Ascending aorta (tissue), 2 donors: ENCODE measurements at regions not wholly inside any gene's neighbourhood (a gene's known extent, or its start where the extent isn't known, plus 50 kb on each side); places are given as distances from the start of the nearest gene placed in this dataset.

ENCODE experiments used
- DNase-seq, 2 donors: peaks; one replicate each; pipeline ENCODE4 v3.0.0-alpha.2; 2019; ENCODE audit warnings: low spot score in 2 of 2
- H3K27ac ChIP-seq, 2 donors: fragments of 200-600 bp; sonication (generic); one replicate each; pipeline ENCODE4 v1.5.1; 2016 to 2017; ENCODE audit warnings: mild to moderate bottlenecking in 1 of 2
- H3K27me3 ChIP-seq: fragments of 200-600 bp; sonication (generic); one replicate; pipeline ENCODE4 v1.5.1; 2017
- H3K36me3 ChIP-seq, 2 donors: fragments of 200-600 bp; sonication (generic); one replicate each; pipeline ENCODE4 v1.5.1; 2016
- H3K4me1 ChIP-seq, 2 donors: fragments of 200-600 bp; sonication (generic); one replicate each; pipeline ENCODE4 v1.5.1; 2016 to 2017; ENCODE audit warnings: mild to moderate bottlenecking in 1 of 2
- H3K4me3 ChIP-seq, 2 donors: fragments of 200-600 bp; sonication (generic); one replicate each; pipeline ENCODE4 v1.5.1; 2016 to 2017; ENCODE audit warnings: mild to moderate bottlenecking in 1 of 2
- H3K9me3 ChIP-seq, 2 donors: fragments of 200-600 bp; sonication (generic); one replicate each; pipeline ENCODE4 v1.5.1; 2016
- intact Hi-C: fragments of 100-400 bp; cut with DNase I; formaldehyde crosslinking; loops from one replicate; pipeline ENCODE4 v1.15.1; 2023
- TF ChIP-seq, protein P1 (sequence below), 3 experiments: fragments of 200-600 bp in 2 of 3; fragments of 450-650 bp in 1 of 3; sonication (generic) in 2 of 3; IDR thresholded peaks; one replicate each; pipeline ENCODE4 v1.5.1; 2016 to 2019; ENCODE audit warnings: antibody characterized with exemption in 3 of 3, mild to moderate bottlenecking in 1 of 3, moderate library complexity in 1 of 3

DNA sequence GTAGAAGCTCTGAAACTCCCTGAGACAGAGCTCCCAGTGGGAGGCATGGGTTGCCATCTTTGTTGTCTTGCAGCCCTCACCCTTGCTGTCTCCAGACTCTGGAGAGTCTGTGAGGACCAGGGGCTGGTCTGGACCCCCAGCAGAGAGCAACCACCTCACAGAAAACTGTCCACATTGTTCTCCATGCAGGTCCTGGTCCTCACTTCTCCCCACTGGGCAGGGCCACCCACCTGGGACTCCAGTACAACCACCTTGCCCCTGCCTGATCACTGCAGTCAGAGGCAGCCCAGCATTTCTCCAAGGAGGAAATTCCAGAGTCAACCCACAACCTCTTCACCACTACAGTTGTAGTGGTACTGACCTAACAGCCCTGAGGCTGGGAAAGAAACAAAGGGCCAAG lies 285.6 kb upstream of the RPS23 start:
- H3K27ac ChIP-seq, result no peak overlapping the region
- no peak overlapping the region for H3K4me3 ChIP-seq
- H3K9me3 ChIP-seq, result peaks cover 0 to 4% of the 10 kb centered on the region in 2 donors
- intact Hi-C loops, result no loop called here
- H3K4me1 ChIP-seq, result peaks cover 0 to 12% of the 10 kb centered on the region in 2 donors
- no peaks in the 10 kb centered on the region for H3K36me3 ChIP-seq
- no peaks in the 10 kb centered on the region for H3K27me3 ChIP-seq
- DNase-seq, result no peak
- TF ChIP-seq, protein P1, sequence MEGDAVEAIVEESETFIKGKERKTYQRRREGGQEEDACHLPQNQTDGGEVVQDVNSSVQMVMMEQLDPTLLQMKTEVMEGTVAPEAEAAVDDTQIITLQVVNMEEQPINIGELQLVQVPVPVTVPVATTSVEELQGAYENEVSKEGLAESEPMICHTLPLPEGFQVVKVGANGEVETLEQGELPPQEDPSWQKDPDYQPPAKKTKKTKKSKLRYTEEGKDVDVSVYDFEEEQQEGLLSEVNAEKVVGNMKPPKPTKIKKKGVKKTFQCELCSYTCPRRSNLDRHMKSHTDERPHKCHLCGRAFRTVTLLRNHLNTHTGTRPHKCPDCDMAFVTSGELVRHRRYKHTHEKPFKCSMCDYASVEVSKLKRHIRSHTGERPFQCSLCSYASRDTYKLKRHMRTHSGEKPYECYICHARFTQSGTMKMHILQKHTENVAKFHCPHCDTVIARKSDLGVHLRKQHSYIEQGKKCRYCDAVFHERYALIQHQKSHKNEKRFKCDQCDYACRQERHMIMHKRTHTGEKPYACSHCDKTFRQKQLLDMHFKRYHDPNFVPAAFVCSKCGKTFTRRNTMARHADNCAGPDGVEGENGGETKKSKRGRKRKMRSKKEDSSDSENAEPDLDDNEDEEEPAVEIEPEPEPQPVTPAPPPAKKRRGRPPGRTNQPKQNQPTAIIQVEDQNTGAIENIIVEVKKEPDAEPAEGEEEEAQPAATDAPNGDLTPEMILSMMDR (IDR thresholded peaks at IDR 0.05), result no peak

DNA sequence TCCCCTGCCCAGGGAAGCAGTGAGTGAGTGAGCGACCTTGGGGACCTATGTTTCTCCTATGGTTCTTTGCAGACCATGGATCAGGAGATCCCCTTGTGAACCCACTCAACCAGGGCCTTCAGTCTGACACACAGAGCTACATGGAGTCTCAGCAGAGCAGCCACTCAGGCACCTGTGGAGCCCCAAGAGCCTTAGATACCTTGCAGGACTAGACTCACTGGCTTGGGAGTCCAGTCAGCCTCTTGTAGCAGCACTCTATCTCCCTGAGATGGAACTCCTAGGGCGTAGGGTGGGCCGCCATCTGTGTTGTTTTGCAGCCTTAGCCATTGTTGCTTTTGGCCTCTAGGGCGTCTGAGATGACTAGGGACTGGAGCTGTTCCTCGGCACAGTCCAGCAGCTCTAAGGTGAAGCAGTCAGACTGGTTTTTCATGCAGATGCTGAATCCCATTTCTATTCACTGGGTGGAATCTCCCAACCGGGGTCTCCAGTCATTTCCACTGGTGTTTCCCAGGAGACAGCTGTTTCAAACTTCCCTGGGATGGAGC lies 284.6 kb upstream of the RPS23 start:
- intact Hi-C loops, result no loop called here
- Histone ChIP-seq H3K36me3 (no peaks in the 10 kb centered on the region), H3K4me3 (no peak overlapping the region), H3K9me3 (peaks cover 0 to 4% of the 10 kb centered on the region in 2 donors), H3K4me1 (peaks cover 0 to 12% of the 10 kb centered on the region in 2 donors), H3K27ac (peak overlapping the region in 1 of 2 donors; percentile 39), H3K27me3 (no peaks in the 10 kb centered on the region)
- TF ChIP-seq, protein P1 (IDR thresholded peaks at IDR 0.05), result peak in 1 of 3 experiments; percentile 4
- DNase-seq, result peak in 1 of 2 donors; percentile 60

DNA sequence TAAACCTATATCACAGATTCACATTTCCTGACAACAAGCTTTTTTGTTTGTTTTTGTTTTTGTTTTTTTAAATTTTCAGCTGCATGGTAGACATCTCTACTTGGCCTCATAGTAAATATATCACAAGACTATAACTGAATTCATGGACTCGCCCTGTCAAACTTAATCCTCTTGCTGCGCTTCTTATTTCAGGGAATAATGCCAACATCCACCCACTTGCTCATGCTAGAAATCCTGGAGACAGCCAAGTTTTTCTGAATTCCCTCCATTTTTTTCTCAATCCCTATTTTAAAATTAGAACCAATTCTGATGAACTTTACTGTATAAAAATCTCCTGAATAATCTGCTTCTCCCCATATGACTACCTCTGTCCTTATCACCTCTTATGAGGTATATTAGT lies 283.6 kb upstream of the RPS23 start:
- TF ChIP-seq, protein P1 (IDR thresholded peaks at IDR 0.05), result no peak
- Histone ChIP-seq H3K27ac (no peak overlapping the region), H3K9me3 (peaks cover 0 to 4% of the 10 kb centered on the region in 2 donors), H3K27me3 (no peaks in the 10 kb centered on the region), H3K4me1 (peaks cover 0 to 12% of the 10 kb centered on the region in 2 donors), H3K36me3 (no peaks in the 10 kb centered on the region), H3K4me3 (no peak overlapping the region)
- DNase-seq, result no peak
- intact Hi-C loops, result no loop called here

DNA sequence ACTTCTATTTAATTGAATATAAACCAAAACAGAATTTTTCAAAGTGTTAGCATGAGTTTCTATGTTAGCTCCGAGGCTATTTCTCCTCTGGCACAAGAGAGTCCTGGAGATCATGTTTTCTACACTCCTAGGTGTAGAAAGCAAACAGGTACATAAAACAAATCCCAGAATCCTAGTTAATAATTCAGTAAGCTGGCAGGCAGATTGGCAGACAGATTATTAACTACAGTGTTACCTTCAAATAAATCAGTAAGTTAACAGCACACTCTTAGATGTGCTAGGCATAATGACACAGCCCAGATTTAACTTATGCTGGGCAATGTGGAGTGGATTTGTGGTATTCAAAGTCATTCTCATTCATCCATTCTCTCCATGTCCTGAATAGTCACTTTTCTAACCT lies 282.8 kb upstream of the RPS23 start:
- H3K36me3 ChIP-seq, result no peaks in the 10 kb centered on the region
- H3K9me3 ChIP-seq, result peaks cover 0 to 3% of the 10 kb centered on the region in 2 donors
- TF ChIP-seq, protein P1 (IDR thresholded peaks at IDR 0.05), result no peak
- DNase-seq, result no peak
- peak overlapping the region in 1 of 2 donors; percentile 19 for H3K27ac ChIP-seq
- peaks cover 0 to 12% of the 10 kb centered on the region in 2 donors for H3K4me1 ChIP-seq
- no peak overlapping the region for H3K4me3 ChIP-seq
- H3K27me3 ChIP-seq, result no peaks in the 10 kb centered on the region
- intact Hi-C loops, result no loop called here

DNA sequence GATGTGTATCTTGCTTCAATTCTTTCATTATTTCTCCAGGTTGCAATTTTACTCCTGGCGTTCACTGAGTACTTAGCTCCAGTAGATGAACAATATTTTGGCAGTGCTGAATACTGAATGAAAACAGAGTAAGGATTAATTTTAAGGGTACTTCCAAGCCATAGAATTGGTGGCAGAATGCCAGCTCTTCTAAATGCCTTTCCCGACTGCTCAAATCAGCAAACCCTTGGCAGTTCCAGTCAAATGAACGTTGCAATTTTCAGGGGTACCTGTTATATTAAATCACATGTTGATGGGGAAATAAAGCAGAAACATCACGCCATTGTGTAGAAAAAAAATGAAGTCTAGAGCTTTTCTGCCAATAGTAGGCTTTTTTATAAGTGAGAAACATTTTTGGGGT lies 282.4 kb upstream of the RPS23 start:
- intact Hi-C loops, result no loop called here
- H3K4me1 ChIP-seq, result peaks cover 0 to 12% of the 10 kb centered on the region in 2 donors
- no peaks in the 10 kb centered on the region for H3K9me3 ChIP-seq
- peak overlapping the region in 1 of 2 donors; percentile 19 for H3K27ac ChIP-seq
- no peak overlapping the region for H3K4me3 ChIP-seq
- no peak for DNase-seq
- H3K27me3 ChIP-seq, result no peaks in the 10 kb centered on the region
- no peaks in the 10 kb centered on the region for H3K36me3 ChIP-seq
- TF ChIP-seq, protein P1 (IDR thresholded peaks at IDR 0.05), result no peak
